ENCODE measurements at regions not wholly inside any gene's neighbourhood (a gene's known extent, or its start where the extent isn't known, plus 50 kb on each side); places are given as distances from the start of the nearest gene placed in this dataset.

GRCh38 chr1:70707214-70707613 lies 296.1 kb downstream of the CTH start:
- no peaks in the 10 kb centered on the region for H3K9me2 ChIP-seq (ENCODE audit: insufficient read depth)
- ATAC-seq (no peak), DNase-seq (ENCODE audit: low read depth, low spot score) (no peak)
- no peak for TF ChIP-seq ZFX (IDR thresholded peaks at IDR 0.05)
- no peak for TF ChIP-seq CEBPB (IDR thresholded peaks at IDR 0.05; ENCODE audit: low read depth)
- TF ChIP-seq REST (IDR thresholded peaks at IDR 0.05; ENCODE audit: low read depth) = no peak
- no peak for TF ChIP-seq CTCF (IDR thresholded peaks at IDR 0.05 in 2 of 3, conservative IDR thresholded peaks at IDR 0.05 in 1 of 3; ENCODE audit: borderline replicate concordance in 1 of 3, insufficient read depth in 1 of 3, low read depth in 2 of 3, low read length in 2 of 3)
- no peak for TF ChIP-seq ZNF274 (IDR thresholded peaks at IDR 0.05; ENCODE audit: low read depth, low read length)
- no peak overlapping the region for H3K27ac ChIP-seq (ENCODE audit: low read depth, low read length)
- H3K4me2 ChIP-seq (ENCODE audit: low read length) = no peak overlapping the region
- RAD21 ChIA-PET (ENCODE audit: low non-redundant PET in 1 of 2, low total read pairs in 2 of 2, uncharacterized antibody in 2 of 2, unreplicated experiment in 2 of 2) = no interaction called here
- no peaks in the 10 kb centered on the region for H3K27me3 ChIP-seq (ENCODE audit: insufficient read depth, low read length)
- H3K4me1 ChIP-seq (ENCODE audit: control insufficient read depth in 1 of 2, insufficient read depth in 2 of 2, low read length in 2 of 2) = no peaks in the 10 kb centered on the region
- H3K36me3 ChIP-seq (ENCODE audit: control insufficient read depth in 1 of 2, insufficient read depth in 2 of 2, low read length in 2 of 2) = no peaks in the 10 kb centered on the region
- no peaks in the 10 kb centered on the region for H4K20me1 ChIP-seq (ENCODE audit: insufficient read depth)
- no TSS peak for BruUV-seq (replicated peaks)
- H3K9me3 ChIP-seq (ENCODE audit: control insufficient read depth in 1 of 2, insufficient read depth in 1 of 2, low read depth in 1 of 2, low read length in 2 of 2) = no peaks in the 10 kb centered on the region
- no peak overlapping the region for H3K4me3 ChIP-seq (replicated peaks in 1 of 2; ENCODE audit: low read depth in 1 of 2, low read length in 2 of 2)
- CTCF ChIA-PET = no interaction called here
- H3K9ac ChIP-seq (ENCODE audit: low read length) = no peak overlapping the region
- POLR2A ChIA-PET = no interaction called here
- no peak overlapping the region for H2AFZ ChIP-seq (ENCODE audit: low read depth, low read length, poor library complexity, severe bottlenecking)
- intact Hi-C loops (cut with micrococcal nuclease) = no loop called here
- no peaks in the 10 kb centered on the region for H3K79me2 ChIP-seq (ENCODE audit: insufficient read depth, low read length)

Measured in HCT116 (cell line).